ENCODE measurements at regions not wholly inside any gene's neighbourhood (a gene's known extent, or its start where the extent isn't known, plus 50 kb on each side); places are given as distances from the start of the nearest gene placed in this dataset.

- DNase-seq (ENCODE audit: low read depth in 1 of 2, low spot score in 1 of 2), result no peak
Observed at GRCh38 chr12:47025349-47025748, 54.1 kb upstream of the PCED1B start.

GRCh38 chr12:47025798-47026197 is 53.6 kb upstream of the PCED1B start:
- no peak for DNase-seq (ENCODE audit: low read depth in 1 of 2, low spot score in 1 of 2)

GRCh38 chr12:47026291-47026690 is 53.1 kb upstream of the PCED1B start:
- no peak for DNase-seq (ENCODE audit: low read depth in 1 of 2, low spot score in 1 of 2)

All from activated CD4-positive, alpha-beta T cell treated with anti-CD3 and anti-CD28 coated beads, Interleukin-2, amount 50 U/mL, for 24 hours (primary cell).